ENCODE measurements at regions not wholly inside any gene's neighbourhood (a gene's known extent, or its start where the extent isn't known, plus 50 kb on each side); places are given as distances from the start of the nearest gene placed in this dataset.

- H2BK20ac ChIP-seq (ENCODE audit: low read depth, low read length) = no peak overlapping the region
- no peaks in the 10 kb centered on the region for H3K79me1 ChIP-seq (ENCODE audit: low read depth in 1 of 2, low read length in 2 of 2)
- no peak overlapping the region for H3K18ac ChIP-seq (ENCODE audit: low read depth, low read length)
- no peak overlapping the region for H2AFZ ChIP-seq (replicated peaks; ENCODE audit: low read length, poor library complexity)
- H3K23ac ChIP-seq (ENCODE audit: low read depth, low read length) = no peak overlapping the region
- no TSS peak for BruUV-seq (replicated peaks)
- no peak overlapping the region for H3K4ac ChIP-seq (ENCODE audit: low read depth, low read length)
- TF ChIP-seq BHLHE40 (IDR thresholded peaks at IDR 0.05; ENCODE audit: low read depth, low read length) (no peak), NFE2L2 (IDR thresholded peaks at IDR 0.05; ENCODE audit: low read depth, low read length) (no peak), USF2 (IDR thresholded peaks at IDR 0.05; ENCODE audit: low read depth, low read length) (no peak), MAZ (IDR thresholded peaks at IDR 0.05; ENCODE audit: borderline replicate concordance, low read depth, low read length) (no peak), FOS (IDR thresholded peaks at IDR 0.05; ENCODE audit: low read depth, low read length) (no peak), CEBPB (IDR thresholded peaks at IDR 0.05; ENCODE audit: low read depth, low read length) (no peak), CHD1 (IDR thresholded peaks at IDR 0.05; ENCODE audit: low read depth, low read length) (no peak), MXI1 (IDR thresholded peaks at IDR 0.05; ENCODE audit: borderline replicate concordance, low read depth, low read length) (no peak), SMC3 (IDR thresholded peaks at IDR 0.05; ENCODE audit: low read depth, low read length) (no peak), CTCF (conservative IDR thresholded peaks at IDR 0.05; ENCODE audit: low read depth, low read length) (no peak), RCOR1 (IDR thresholded peaks at IDR 0.05; ENCODE audit: insufficient replicate concordance, low read length) (no peak), MAFK (IDR thresholded peaks at IDR 0.05; ENCODE audit: low read depth, low read length) (no peak), RFX5 (IDR thresholded peaks at IDR 0.05; ENCODE audit: low read depth, low read length) (no peak), POLR2A (IDR thresholded peaks at IDR 0.05; ENCODE audit: low read depth, low read length) (no peak), ELK1 (IDR thresholded peaks at IDR 0.05; ENCODE audit: borderline replicate concordance, low read depth, low read length) (no peak), RAD21 (IDR thresholded peaks at IDR 0.05; ENCODE audit: low read length) (no peak)
- H3K9me3 ChIP-seq (ENCODE audit: control insufficient read depth, insufficient read depth, low read length) = no peaks in the 10 kb centered on the region
- peaks cover 2% of the 10 kb centered on the region; the same call in 1 of the 2 replicates for H3K27me3 ChIP-seq (ENCODE audit: control insufficient read depth, insufficient read depth, low read length)
- ChIA-PET CTCF (no interaction called here), POLR2A (ENCODE audit: unreplicated experiment) (no interaction called here)
- H2BK5ac ChIP-seq (ENCODE audit: low read depth, low read length, poor library complexity, severe bottlenecking) = no peak overlapping the region
- H3K9me1 ChIP-seq (ENCODE audit: insufficient read depth, low read length) = no peaks in the 10 kb centered on the region
- in situ Hi-C loops (cut with MboI; ENCODE audit: low sequenced_read_pairs) (no loop called here), dilution Hi-C loops (cut with HindIII; ENCODE audit: low sequenced_read_pairs, unreplicated experiment) (no loop called here), intact Hi-C loops (cut with micrococcal nuclease) (no loop called here)
- H3K56ac ChIP-seq (ENCODE audit: extremely low read depth, insufficient read depth, low read length) = no peak overlapping the region
- H3K4me1 ChIP-seq (ENCODE audit: control insufficient read depth, insufficient read depth, low read length) = no peaks in the 10 kb centered on the region
- H2BK15ac ChIP-seq (ENCODE audit: low read depth, low read length) = no peak overlapping the region
- no peak overlapping the region for H4K8ac ChIP-seq (ENCODE audit: low read depth in 2 of 2, low read length in 2 of 2)
- no peak overlapping the region for H3K4me3 ChIP-seq (ENCODE audit: insufficient read depth, low read depth, low read length)
- no peak overlapping the region for H4K91ac ChIP-seq (ENCODE audit: insufficient read depth, low read depth, low read length)
- H2AK5ac ChIP-seq (ENCODE audit: low read depth, low read length) = no peak overlapping the region
- no peak overlapping the region for H2AK9ac ChIP-seq (replicated peaks; ENCODE audit: low read depth, low read length, poor library complexity)
- ATAC-seq (ENCODE audit: low read depth) (no peak), DNase-seq (no peak)
- H2BK120ac ChIP-seq (ENCODE audit: low read depth, low read length) = no peak overlapping the region
- H3K27ac ChIP-seq (ENCODE audit: insufficient read depth, low read length) = no peak overlapping the region
- no peak overlapping the region for H3K14ac ChIP-seq (replicated peaks; ENCODE audit: low read depth, low read length)
- no CpG with 5 or more reads among the region's 1 CpG for WGBS, 2 experiments (ENCODE audit: extremely low coverage in 2 of 2, insufficient read length in 1 of 2)
- no peaks in the 10 kb centered on the region for H3K36me3 ChIP-seq (ENCODE audit: control insufficient read depth, insufficient read depth, low read length)
- no peaks in the 10 kb centered on the region for H4K20me1 ChIP-seq (ENCODE audit: insufficient read depth, low read length)
- H4K5ac ChIP-seq (ENCODE audit: low read depth, low read length) = no peak overlapping the region
- no peak overlapping the region for H3K9ac ChIP-seq (ENCODE audit: low read depth, low read length)
- no peak overlapping the region for H3K4me2 ChIP-seq (ENCODE audit: low read depth, low read length)
Measured at GRCh38 chr12:9271875-9272274, 63.7 kb upstream of the PZP start.
